ENCODE measurements at regions not wholly inside any gene's neighbourhood (a gene's known extent, or its start where the extent isn't known, plus 50 kb on each side); places are given as distances from the start of the nearest gene placed in this dataset.

- TF ChIP-seq CTCF (conservative IDR thresholded peaks at IDR 0.05; ENCODE audit: low read depth in 2 of 2), result no peak
- TF ChIP-seq, protein P1, sequence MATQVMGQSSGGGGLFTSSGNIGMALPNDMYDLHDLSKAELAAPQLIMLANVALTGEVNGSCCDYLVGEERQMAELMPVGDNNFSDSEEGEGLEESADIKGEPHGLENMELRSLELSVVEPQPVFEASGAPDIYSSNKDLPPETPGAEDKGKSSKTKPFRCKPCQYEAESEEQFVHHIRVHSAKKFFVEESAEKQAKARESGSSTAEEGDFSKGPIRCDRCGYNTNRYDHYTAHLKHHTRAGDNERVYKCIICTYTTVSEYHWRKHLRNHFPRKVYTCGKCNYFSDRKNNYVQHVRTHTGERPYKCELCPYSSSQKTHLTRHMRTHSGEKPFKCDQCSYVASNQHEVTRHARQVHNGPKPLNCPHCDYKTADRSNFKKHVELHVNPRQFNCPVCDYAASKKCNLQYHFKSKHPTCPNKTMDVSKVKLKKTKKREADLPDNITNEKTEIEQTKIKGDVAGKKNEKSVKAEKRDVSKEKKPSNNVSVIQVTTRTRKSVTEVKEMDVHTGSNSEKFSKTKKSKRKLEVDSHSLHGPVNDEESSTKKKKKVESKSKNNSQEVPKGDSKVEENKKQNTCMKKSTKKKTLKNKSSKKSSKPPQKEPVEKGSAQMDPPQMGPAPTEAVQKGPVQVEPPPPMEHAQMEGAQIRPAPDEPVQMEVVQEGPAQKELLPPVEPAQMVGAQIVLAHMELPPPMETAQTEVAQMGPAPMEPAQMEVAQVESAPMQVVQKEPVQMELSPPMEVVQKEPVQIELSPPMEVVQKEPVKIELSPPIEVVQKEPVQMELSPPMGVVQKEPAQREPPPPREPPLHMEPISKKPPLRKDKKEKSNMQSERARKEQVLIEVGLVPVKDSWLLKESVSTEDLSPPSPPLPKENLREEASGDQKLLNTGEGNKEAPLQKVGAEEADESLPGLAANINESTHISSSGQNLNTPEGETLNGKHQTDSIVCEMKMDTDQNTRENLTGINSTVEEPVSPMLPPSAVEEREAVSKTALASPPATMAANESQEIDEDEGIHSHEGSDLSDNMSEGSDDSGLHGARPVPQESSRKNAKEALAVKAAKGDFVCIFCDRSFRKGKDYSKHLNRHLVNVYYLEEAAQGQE (IDR thresholded peaks at IDR 0.05; ENCODE audit: unreplicated experiment), result no peak
- no peak for TF ChIP-seq EZH2 (IDR thresholded peaks at IDR 0.05; ENCODE audit: low read depth, unreplicated experiment)
- no peak for TF ChIP-seq EZH2phosphoT487 (IDR thresholded peaks at IDR 0.05; ENCODE audit: unreplicated experiment)
- TF ChIP-seq NANOG (IDR thresholded peaks at IDR 0.05; ENCODE audit: borderline replicate concordance), result no peak
- no peak for TF ChIP-seq POLR2AphosphoS5 (IDR thresholded peaks at IDR 0.05; ENCODE audit: low read depth)
- no peak for TF ChIP-seq ETS1 (IDR thresholded peaks at IDR 0.05)
Observed at GRCh38 chr7:125391921-125392320, 462.3 kb upstream of the POT1 start.

All from GM23338 (cell line).